Stimulated activated CD8-positive, alpha-beta memory T cell treated with anti-CD3 and anti-CD28 coated beads, Interleukin-12 subunit alpha, Interleukin-12 subunit beta, amount 100 ng/mL, for 24 hours (primary cell): ENCODE measurements at regions not wholly inside any gene's neighbourhood (a gene's known extent, or its start where the extent isn't known, plus 50 kb on each side); places are given as distances from the start of the nearest gene placed in this dataset.

Experiments used
- DNase-seq: peaks from one replicate; pipeline ENCODE4 v3.0.0-alpha.2; 2020; ENCODE audit errors: extremely low read depth

- DNase-seq, result no peak
Measured at GRCh38 chr1:30479575-30479974, 243.8 kb downstream of the MATN1 start.

- no peak for DNase-seq
Measured at GRCh38 chr1:30478799-30479563, 244.4 kb downstream of the MATN1 start.

GRCh38 chr1:30478283-30478682 is 245.1 kb downstream of the MATN1 start:
- no peak for DNase-seq

GRCh38 chr1:30477588-30477987 is 245.8 kb downstream of the MATN1 start:
- no peak for DNase-seq

GRCh38 chr1:30476911-30477459 is 246.4 kb downstream of the MATN1 start:
- no peak for DNase-seq

- no peak for DNase-seq
Measured at GRCh38 chr1:30476476-30476875, 246.9 kb downstream of the MATN1 start.

GRCh38 chr1:30475966-30476365 is 247.4 kb downstream of the MATN1 start:
- no peak for DNase-seq

- DNase-seq, result no peak
Measured at GRCh38 chr1:30475201-30475600, 248.2 kb downstream of the MATN1 start.

- no peak for DNase-seq
Measured at GRCh38 chr1:30474818-30475200, 248.6 kb downstream of the MATN1 start.

GRCh38 chr1:30473922-30474817 is 249.2 kb downstream of the MATN1 start:
- DNase-seq, result no peak

GRCh38 chr1:30472526-30472925 is 250.9 kb downstream of the MATN1 start:
- no peak for DNase-seq

GRCh38 chr1:30472009-30472408 is 251.4 kb downstream of the MATN1 start:
- DNase-seq, result no peak

GRCh38 chr1:30471307-30471706 is 252.1 kb downstream of the MATN1 start:
- no peak for DNase-seq

GRCh38 chr1:30469426-30469825 is 254.0 kb downstream of the MATN1 start:
- no peak for DNase-seq

GRCh38 chr1:30467101-30467500 is 256.3 kb downstream of the MATN1 start:
- DNase-seq, result no peak

- DNase-seq, result no peak
Measured at GRCh38 chr1:30466610-30467009, 256.8 kb downstream of the MATN1 start.

GRCh38 chr1:30466026-30466425 is 257.4 kb downstream of the MATN1 start:
- no peak for DNase-seq

GRCh38 chr1:30465096-30465495 is 258.3 kb downstream of the MATN1 start:
- DNase-seq, result no peak

- DNase-seq, result no peak
Measured at GRCh38 chr1:30464187-30464617, 259.2 kb downstream of the MATN1 start.

- no peak for DNase-seq
Measured at GRCh38 chr1:30462826-30463425, 260.5 kb downstream of the MATN1 start.

GRCh38 chr1:30462166-30462565 is 261.2 kb downstream of the MATN1 start:
- no peak for DNase-seq

- no peak for DNase-seq
Measured at GRCh38 chr1:30461640-30462039, 261.7 kb downstream of the MATN1 start.
